ENCODE measurements at regions not wholly inside any gene's neighbourhood (a gene's known extent, or its start where the extent isn't known, plus 50 kb on each side); places are given as distances from the start of the nearest gene placed in this dataset.

DNA sequence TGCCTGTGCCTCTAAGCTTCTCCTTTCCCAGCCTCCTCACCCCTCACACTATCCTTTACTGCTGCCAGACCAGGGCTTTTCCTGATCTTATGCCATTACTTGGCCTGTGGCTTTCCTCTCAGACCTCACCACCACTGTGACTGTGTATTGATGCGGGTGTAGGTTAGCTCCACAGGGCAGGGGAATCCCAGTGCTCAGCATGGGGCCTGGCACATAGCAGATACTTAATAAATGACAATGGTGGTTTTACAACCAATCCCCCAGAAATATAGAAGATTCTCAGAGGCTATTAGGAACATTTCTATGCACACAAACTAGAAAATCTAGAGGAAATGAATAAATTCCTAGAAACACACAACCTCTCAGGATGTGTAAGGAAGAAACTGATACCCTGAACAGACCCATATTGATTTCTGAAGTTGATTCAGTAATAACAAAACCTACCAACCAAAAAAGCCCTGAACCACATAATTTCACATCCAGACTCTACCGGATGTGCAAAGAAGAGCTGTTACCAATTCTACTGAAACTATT, 129.6 kb upstream of the QRFPR start:
- peaks cover 0 to 12% of the 10 kb centered on the region in 2 experiments for H3K27me3 ChIP-seq (replicated peaks in 1 of 2; ENCODE audit: control insufficient read depth in 2 of 2, extremely low read depth in 1 of 2, insufficient read depth in 2 of 2, low read length in 1 of 2)
- H3K9me3 Mint-ChIP-seq: no peaks in the 10 kb centered on the region
- ATAC-seq (replicated peaks in 1 of 4): no peak
- H3K27me3 Mint-ChIP-seq: peaks cover 19% of the 10 kb centered on the region in 2 donors
- no peak overlapping the region for H3K27ac ChIP-seq (ENCODE audit: low read length)
- no peak overlapping the region for H3K4me3 ChIP-seq (ENCODE audit: control insufficient read depth in 1 of 2, extremely low read depth in 1 of 2, low read length in 1 of 2)
- H3K4me1 Mint-ChIP-seq: no peaks in the 10 kb centered on the region
- ChIA-PET CTCF (no interaction called here), POLR2A (no interaction called here)
- H3K4me1 ChIP-seq (ENCODE audit: control insufficient read depth in 1 of 2, extremely low read depth in 1 of 2, insufficient read depth in 2 of 2, low read length in 2 of 2): no peaks in the 10 kb centered on the region
- H3K4me3 Mint-ChIP-seq: no peak overlapping the region
- no peak for DNase-seq
- WGBS (ENCODE audit: insufficient coverage): 43% methylated on average over 1 of the region's 2 CpGs
- no peaks in the 10 kb centered on the region for H3K36me3 ChIP-seq (ENCODE audit: control insufficient read depth in 2 of 2, extremely low read depth in 1 of 2, insufficient read depth in 1 of 2, low read length in 1 of 2)
- H3K27ac Mint-ChIP-seq: no peak overlapping the region
- H3K36me3 Mint-ChIP-seq: no peaks in the 10 kb centered on the region
- H3K9me3 ChIP-seq: no peaks in the 10 kb centered on the region

GRCh38 chr4:121485190-121485804, 104.5 kb upstream of the QRFPR start:
- H3K27ac ChIP-seq (ENCODE audit: low read length): no peak overlapping the region
- Mint-ChIP-seq H3K27ac (no peak overlapping the region), H3K9me3 (no peaks in the 10 kb centered on the region), H3K36me3 (no peaks in the 10 kb centered on the region), H3K4me1 (no peaks in the 10 kb centered on the region), H3K27me3 (peaks cover 21 to 24% of the 10 kb centered on the region in 2 donors), H3K4me3 (no peak overlapping the region)
- 90% methylated on average over 4 of the region's 4 CpGs for WGBS (ENCODE audit: insufficient coverage)
- no peak for ATAC-seq (replicated peaks in 1 of 4)
- CTCF ChIA-PET: interaction anchor here in 1 of 2 donors (1.3 kb wide), 1 partner anchor 252 kb away, joined by 4 read pairs; no protein-coding TSS in a partner anchor
- no peaks in the 10 kb centered on the region for H3K36me3 ChIP-seq (ENCODE audit: control insufficient read depth in 2 of 2, extremely low read depth in 1 of 2, insufficient read depth in 1 of 2, low read length in 1 of 2)
- no peaks in the 10 kb centered on the region for H3K4me1 ChIP-seq (ENCODE audit: control insufficient read depth in 1 of 2, extremely low read depth in 1 of 2, insufficient read depth in 2 of 2, low read length in 2 of 2)
- POLR2A ChIA-PET: no interaction called here
- peaks cover 0 to 14% of the 10 kb centered on the region in 2 experiments for H3K27me3 ChIP-seq (replicated peaks in 1 of 2; ENCODE audit: control insufficient read depth in 2 of 2, extremely low read depth in 1 of 2, insufficient read depth in 2 of 2, low read length in 1 of 2)
- no peak overlapping the region for H3K4me3 ChIP-seq (ENCODE audit: control insufficient read depth in 1 of 2, extremely low read depth in 1 of 2, low read length in 1 of 2)
- DNase-seq: no peak
- no peaks in the 10 kb centered on the region for H3K9me3 ChIP-seq

- H3K9me3 Mint-ChIP-seq: no peaks in the 10 kb centered on the region
- no peak overlapping the region for H3K27ac ChIP-seq (ENCODE audit: low read length)
- H3K36me3 Mint-ChIP-seq: no peaks in the 10 kb centered on the region
- POLR2A ChIA-PET: interaction anchor here in 1 of 2 donors (0.6 kb wide), 1 partner anchor 172 kb away, joined by 6 read pairs; no protein-coding TSS in a partner anchor
- H3K9me3 ChIP-seq: no peaks in the 10 kb centered on the region
- H3K27me3 ChIP-seq (replicated peaks in 1 of 2; ENCODE audit: control insufficient read depth in 2 of 2, extremely low read depth in 1 of 2, insufficient read depth in 2 of 2, low read length in 1 of 2): peaks cover 0 to 14% of the 10 kb centered on the region in 2 experiments
- H3K4me1 Mint-ChIP-seq: no peaks in the 10 kb centered on the region
- CTCF ChIA-PET: interaction anchor here in 1 of 2 donors (0.6 to 1.3 kb wide), 2 partner anchors 57 to 252 kb away, joined by 3 to 4 read pairs; no protein-coding TSS in a partner anchor
- ATAC-seq (replicated peaks in 1 of 4) (peak in 1 of 4 experiments; percentile 45), DNase-seq (peak in 3 of 35 experiments; percentile 0 to 32 (median 2))
- no peaks in the 10 kb centered on the region for H3K4me1 ChIP-seq (ENCODE audit: control insufficient read depth in 1 of 2, extremely low read depth in 1 of 2, insufficient read depth in 2 of 2, low read length in 2 of 2)
- no peak overlapping the region for H3K27ac Mint-ChIP-seq
- H3K36me3 ChIP-seq (ENCODE audit: control insufficient read depth in 2 of 2, extremely low read depth in 1 of 2, insufficient read depth in 1 of 2, low read length in 1 of 2): no peaks in the 10 kb centered on the region
- H3K27me3 Mint-ChIP-seq: peaks cover 21 to 24% of the 10 kb centered on the region in 2 donors
- no peak overlapping the region for H3K4me3 ChIP-seq (ENCODE audit: control insufficient read depth in 1 of 2, extremely low read depth in 1 of 2, low read length in 1 of 2)
- WGBS (ENCODE audit: insufficient coverage): no CpG with 5 or more reads among the region's 1 CpG
- H3K4me3 Mint-ChIP-seq: no peak overlapping the region
Measured at GRCh38 chr4:121484633-121485032, 103.8 kb upstream of the QRFPR start.

GRCh38 chr4:121479808-121480207, 99.0 kb upstream of the QRFPR start:
- Histone ChIP-seq H3K4me1 (ENCODE audit: control insufficient read depth in 1 of 2, extremely low read depth in 1 of 2, insufficient read depth in 2 of 2, low read length in 2 of 2) (no peaks in the 10 kb centered on the region), H3K36me3 (ENCODE audit: control insufficient read depth in 2 of 2, extremely low read depth in 1 of 2, insufficient read depth in 1 of 2, low read length in 1 of 2) (no peaks in the 10 kb centered on the region), H3K27me3 (replicated peaks in 1 of 2; ENCODE audit: control insufficient read depth in 2 of 2, extremely low read depth in 1 of 2, insufficient read depth in 2 of 2, low read length in 1 of 2) (peaks cover 0 to 4% of the 10 kb centered on the region in 2 experiments), H3K9me3 (no peaks in the 10 kb centered on the region), H3K27ac (ENCODE audit: low read length) (no peak overlapping the region), H3K4me3 (ENCODE audit: control insufficient read depth in 1 of 2, extremely low read depth in 1 of 2, low read length in 1 of 2) (no peak overlapping the region)
- Mint-ChIP-seq H3K36me3 (no peaks in the 10 kb centered on the region), H3K9me3 (no peaks in the 10 kb centered on the region), H3K27me3 (peaks cover 19 to 21% of the 10 kb centered on the region in 2 donors), H3K4me1 (no peaks in the 10 kb centered on the region), H3K4me3 (no peak overlapping the region), H3K27ac (no peak overlapping the region)
- ChIA-PET CTCF (interaction anchor here in 1 of 2 donors (0.8 kb wide), 1 partner anchor 17 kb away, joined by 3 read pairs; no protein-coding TSS in a partner anchor), POLR2A (no interaction called here)
- no peak for ATAC-seq (replicated peaks in 1 of 4)
- no peak for DNase-seq
- WGBS (ENCODE audit: insufficient coverage): 90% methylated on average over 1 of the region's 1 CpG

DNA sequence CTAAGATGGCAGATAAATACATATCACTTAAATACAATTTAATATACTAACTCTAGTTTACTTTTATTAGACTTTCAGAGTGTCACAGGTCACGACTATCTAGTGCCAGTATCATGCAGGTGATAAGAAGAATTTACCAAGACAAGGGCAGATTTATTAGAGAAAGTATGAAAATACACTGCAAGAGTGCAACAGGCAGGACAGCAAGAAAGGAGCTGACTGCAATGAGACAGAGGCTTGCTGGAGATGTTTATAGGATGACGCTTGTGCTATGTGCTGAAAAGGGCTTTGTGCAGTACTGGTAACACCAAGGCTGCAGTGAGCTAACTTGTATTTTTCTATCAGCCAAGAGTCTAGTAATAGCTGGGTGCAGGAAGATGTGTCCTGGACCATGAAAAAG, 96.7 kb upstream of the QRFPR start:
- 80% methylated on average over 2 of the region's 2 CpGs for WGBS (ENCODE audit: insufficient coverage)
- Mint-ChIP-seq H3K27ac (no peak overlapping the region), H3K9me3 (no peaks in the 10 kb centered on the region), H3K27me3 (peaks cover 4 to 5% of the 10 kb centered on the region in 2 donors), H3K4me3 (no peak overlapping the region), H3K4me1 (peaks cover 0 to 2% (median 0%) of the 10 kb centered on the region in 3 donors), H3K36me3 (no peaks in the 10 kb centered on the region)
- no peak for ATAC-seq (replicated peaks in 1 of 4)
- no peaks in the 10 kb centered on the region for H3K9me3 ChIP-seq
- no peaks in the 10 kb centered on the region for H3K27me3 ChIP-seq (replicated peaks in 1 of 2; ENCODE audit: control insufficient read depth in 2 of 2, extremely low read depth in 1 of 2, insufficient read depth in 2 of 2, low read length in 1 of 2)
- H3K4me3 ChIP-seq (ENCODE audit: control insufficient read depth in 1 of 2, extremely low read depth in 1 of 2, low read length in 1 of 2): no peak overlapping the region
- H3K27ac ChIP-seq (ENCODE audit: low read length): no peak overlapping the region
- ChIA-PET CTCF (no interaction called here), POLR2A (no interaction called here)
- DNase-seq: no peak
- no peaks in the 10 kb centered on the region for H3K36me3 ChIP-seq (ENCODE audit: control insufficient read depth in 2 of 2, extremely low read depth in 1 of 2, insufficient read depth in 1 of 2, low read length in 1 of 2)
- H3K4me1 ChIP-seq (ENCODE audit: control insufficient read depth in 1 of 2, extremely low read depth in 1 of 2, insufficient read depth in 2 of 2, low read length in 2 of 2): no peaks in the 10 kb centered on the region

- DNase-seq (no peak), ATAC-seq (replicated peaks in 1 of 4) (no peak)
- H3K4me1 Mint-ChIP-seq: peaks cover 0 to 2% (median 2%) of the 10 kb centered on the region in 3 donors
- Histone ChIP-seq H3K36me3 (ENCODE audit: control insufficient read depth in 2 of 2, extremely low read depth in 1 of 2, insufficient read depth in 1 of 2, low read length in 1 of 2) (no peaks in the 10 kb centered on the region), H3K4me3 (ENCODE audit: control insufficient read depth in 1 of 2, extremely low read depth in 1 of 2, low read length in 1 of 2) (no peak overlapping the region), H3K27ac (ENCODE audit: low read length) (no peak overlapping the region), H3K4me1 (ENCODE audit: control insufficient read depth in 1 of 2, extremely low read depth in 1 of 2, insufficient read depth in 2 of 2, low read length in 2 of 2) (no peaks in the 10 kb centered on the region), H3K9me3 (no peaks in the 10 kb centered on the region), H3K27me3 (replicated peaks in 1 of 2; ENCODE audit: control insufficient read depth in 2 of 2, extremely low read depth in 1 of 2, insufficient read depth in 2 of 2, low read length in 1 of 2) (no peaks in the 10 kb centered on the region)
- no peaks in the 10 kb centered on the region for H3K36me3 Mint-ChIP-seq
- H3K4me3 Mint-ChIP-seq: no peak overlapping the region
- ChIA-PET CTCF (no interaction called here), POLR2A (no interaction called here)
- H3K27ac Mint-ChIP-seq: no peak overlapping the region
- H3K27me3 Mint-ChIP-seq: peaks cover 2 to 6% of the 10 kb centered on the region in 2 donors
- no CpG with 5 or more reads among the region's 1 CpG for WGBS (ENCODE audit: insufficient coverage)
- no peaks in the 10 kb centered on the region for H3K9me3 Mint-ChIP-seq
Measured at GRCh38 chr4:121477079-121477478, 96.3 kb upstream of the QRFPR start.

Measured in T-cell (primary cell).